ENCODE measurements at regions not wholly inside any gene's neighbourhood (a gene's known extent, or its start where the extent isn't known, plus 50 kb on each side); places are given as distances from the start of the nearest gene placed in this dataset.
"Not testable (repeated sequence)": the region's sequence is repeated elsewhere in the genome, so short reads cannot be mapped to it uniquely, and the experiment has no call there.

DNA sequence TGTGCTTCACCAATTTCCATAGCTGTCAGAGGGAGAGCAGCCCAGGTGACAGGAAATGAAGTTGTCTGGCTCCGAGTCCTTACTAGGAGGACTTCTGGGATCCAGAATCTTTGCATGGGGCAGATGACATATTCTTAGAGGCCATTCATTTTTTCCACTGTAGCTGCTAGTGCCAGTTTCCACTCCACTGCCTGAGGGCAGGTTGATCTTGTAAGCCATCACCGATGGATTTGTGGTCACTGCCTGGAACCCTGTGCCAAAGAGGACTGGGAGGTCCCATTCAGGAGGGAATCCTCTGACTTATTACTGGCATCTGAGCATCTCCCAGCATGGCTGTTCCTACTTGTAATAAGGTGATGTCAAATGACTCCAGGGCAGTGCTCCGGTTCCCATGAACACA, 144.1 kb upstream of the KCNJ18 start:
- no peak for TF ChIP-seq SP1 (IDR thresholded peaks at IDR 0.05)
- no peak for TF ChIP-seq YY1 (IDR thresholded peaks at IDR 0.05)
- TF ChIP-seq, protein P1, sequence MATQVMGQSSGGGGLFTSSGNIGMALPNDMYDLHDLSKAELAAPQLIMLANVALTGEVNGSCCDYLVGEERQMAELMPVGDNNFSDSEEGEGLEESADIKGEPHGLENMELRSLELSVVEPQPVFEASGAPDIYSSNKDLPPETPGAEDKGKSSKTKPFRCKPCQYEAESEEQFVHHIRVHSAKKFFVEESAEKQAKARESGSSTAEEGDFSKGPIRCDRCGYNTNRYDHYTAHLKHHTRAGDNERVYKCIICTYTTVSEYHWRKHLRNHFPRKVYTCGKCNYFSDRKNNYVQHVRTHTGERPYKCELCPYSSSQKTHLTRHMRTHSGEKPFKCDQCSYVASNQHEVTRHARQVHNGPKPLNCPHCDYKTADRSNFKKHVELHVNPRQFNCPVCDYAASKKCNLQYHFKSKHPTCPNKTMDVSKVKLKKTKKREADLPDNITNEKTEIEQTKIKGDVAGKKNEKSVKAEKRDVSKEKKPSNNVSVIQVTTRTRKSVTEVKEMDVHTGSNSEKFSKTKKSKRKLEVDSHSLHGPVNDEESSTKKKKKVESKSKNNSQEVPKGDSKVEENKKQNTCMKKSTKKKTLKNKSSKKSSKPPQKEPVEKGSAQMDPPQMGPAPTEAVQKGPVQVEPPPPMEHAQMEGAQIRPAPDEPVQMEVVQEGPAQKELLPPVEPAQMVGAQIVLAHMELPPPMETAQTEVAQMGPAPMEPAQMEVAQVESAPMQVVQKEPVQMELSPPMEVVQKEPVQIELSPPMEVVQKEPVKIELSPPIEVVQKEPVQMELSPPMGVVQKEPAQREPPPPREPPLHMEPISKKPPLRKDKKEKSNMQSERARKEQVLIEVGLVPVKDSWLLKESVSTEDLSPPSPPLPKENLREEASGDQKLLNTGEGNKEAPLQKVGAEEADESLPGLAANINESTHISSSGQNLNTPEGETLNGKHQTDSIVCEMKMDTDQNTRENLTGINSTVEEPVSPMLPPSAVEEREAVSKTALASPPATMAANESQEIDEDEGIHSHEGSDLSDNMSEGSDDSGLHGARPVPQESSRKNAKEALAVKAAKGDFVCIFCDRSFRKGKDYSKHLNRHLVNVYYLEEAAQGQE (IDR thresholded peaks at IDR 0.05): no peak
- TF ChIP-seq MAX (IDR thresholded peaks at IDR 0.05): no peak
- no peak for TF ChIP-seq GABPA (IDR thresholded peaks at IDR 0.05 in 1 of 2, conservative IDR thresholded peaks at IDR 0.05 in 1 of 2)
- TF ChIP-seq TAF1 (conservative IDR thresholded peaks at IDR 0.05): no peak
- TF ChIP-seq, protein P2, sequence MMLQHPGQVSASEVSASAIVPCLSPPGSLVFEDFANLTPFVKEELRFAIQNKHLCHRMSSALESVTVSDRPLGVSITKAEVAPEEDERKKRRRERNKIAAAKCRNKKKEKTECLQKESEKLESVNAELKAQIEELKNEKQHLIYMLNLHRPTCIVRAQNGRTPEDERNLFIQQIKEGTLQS (IDR thresholded peaks at IDR 0.05): no peak
- TF ChIP-seq EGR1 (IDR thresholded peaks at IDR 0.05; ENCODE audit: low read depth in 2 of 2): no peak
- TF ChIP-seq FOXA1 (IDR thresholded peaks at IDR 0.05): no peak
- TF ChIP-seq JUND (IDR thresholded peaks at IDR 0.05): no peak
- Histone ChIP-seq H3K4me1 (ENCODE audit: control insufficient read depth in 4 of 4, insufficient read depth in 4 of 4, low read length in 3 of 4) (peaks cover 0 to 13% (median 8%) of the 10 kb centered on the region in 4 donors), H3K27ac (ENCODE audit: low read depth in 1 of 2, low read length in 2 of 2) (no peak overlapping the region), H3K9ac (ENCODE audit: low read depth in 1 of 2, low read length in 2 of 2) (no peak overlapping the region), H3K27me3 (ENCODE audit: control insufficient read depth in 4 of 4, insufficient read depth in 4 of 4, low read length in 3 of 4) (no peaks in the 10 kb centered on the region), H3K9me3 (ENCODE audit: control insufficient read depth in 4 of 4, low read length in 3 of 4) (no peaks in the 10 kb centered on the region), H3K4me3 (ENCODE audit: low read depth in 1 of 3, low read length in 3 of 3) (no peak overlapping the region), H3K36me3 (ENCODE audit: control insufficient read depth in 4 of 4, insufficient read depth in 3 of 4, low read depth in 1 of 4, low read length in 3 of 4) (no peaks in the 10 kb centered on the region)
- 96% methylated on average over 3 of the region's 3 CpGs for WGBS
- no peak for DNase-seq (ENCODE audit: low spot score)

GRCh38 chr17:21549107-21549687, 143.1 kb upstream of the KCNJ18 start:
- no peaks in the 10 kb centered on the region for H3K36me3 ChIP-seq (ENCODE audit: control insufficient read depth in 4 of 4, insufficient read depth in 3 of 4, low read depth in 1 of 4, low read length in 3 of 4)
- DNase-seq (ENCODE audit: low spot score): no peak
- H3K27me3 ChIP-seq (ENCODE audit: control insufficient read depth in 4 of 4, insufficient read depth in 4 of 4, low read length in 3 of 4): no peaks in the 10 kb centered on the region
- no peak overlapping the region for H3K4me3 ChIP-seq (ENCODE audit: low read depth in 1 of 3, low read length in 3 of 3)
- 91% methylated on average over 1 of the region's 1 CpG for WGBS
- H3K27ac ChIP-seq (ENCODE audit: low read depth in 1 of 2, low read length in 2 of 2): no peak overlapping the region
- H3K9ac ChIP-seq (ENCODE audit: low read depth in 1 of 2, low read length in 2 of 2): no peak overlapping the region
- TF ChIP-seq TAF1 (conservative IDR thresholded peaks at IDR 0.05) (no peak), MAX (IDR thresholded peaks at IDR 0.05) (no peak), HNF4G (IDR thresholded peaks at IDR 0.05) (no peak), JUND (IDR thresholded peaks at IDR 0.05) (no peak), RAD21 (IDR thresholded peaks at IDR 0.05) (no peak), FOXA2 (IDR thresholded peaks at IDR 0.05) (no peak)
- TF ChIP-seq, protein P2 (IDR thresholded peaks at IDR 0.05): no peak
- peaks cover 0 to 13% (median 8%) of the 10 kb centered on the region in 4 donors for H3K4me1 ChIP-seq (ENCODE audit: control insufficient read depth in 4 of 4, insufficient read depth in 4 of 4, low read length in 3 of 4)
- no peaks in the 10 kb centered on the region for H3K9me3 ChIP-seq (ENCODE audit: control insufficient read depth in 4 of 4, low read length in 3 of 4)

DNA sequence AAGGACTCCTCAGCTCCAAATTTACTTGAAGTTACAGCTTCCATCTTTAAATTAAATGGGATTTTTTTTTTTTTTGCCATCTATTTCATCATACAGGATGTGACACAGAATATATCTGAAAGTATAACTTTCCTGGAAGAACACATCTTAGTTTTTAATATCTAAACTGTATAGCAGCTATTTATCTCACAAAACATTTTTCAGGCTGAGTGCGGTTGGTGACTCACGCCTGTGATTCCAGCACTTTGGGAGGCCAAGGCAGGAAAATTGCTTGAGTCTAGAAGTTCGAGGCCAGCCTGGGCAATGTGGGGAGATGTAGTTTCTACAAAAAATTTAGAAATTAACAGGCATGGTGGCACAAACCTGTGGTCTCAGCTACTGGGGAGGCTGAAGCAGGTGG, 142.3 kb upstream of the KCNJ18 start:
- DNase-seq (ENCODE audit: low spot score); H3K9me3 ChIP-seq (ENCODE audit: control insufficient read depth in 4 of 4, low read length in 3 of 4); H3K27me3 ChIP-seq (ENCODE audit: control insufficient read depth in 4 of 4, insufficient read depth in 4 of 4, low read length in 3 of 4); H3K27ac ChIP-seq (ENCODE audit: low read depth in 1 of 2, low read length in 2 of 2); H3K4me3 ChIP-seq (ENCODE audit: low read depth in 1 of 3, low read length in 3 of 3); H3K36me3 ChIP-seq (ENCODE audit: control insufficient read depth in 4 of 4, insufficient read depth in 3 of 4, low read depth in 1 of 4, low read length in 3 of 4); H3K9ac ChIP-seq (ENCODE audit: low read depth in 1 of 2, low read length in 2 of 2): not testable (repeated sequence)
- H3K4me1 ChIP-seq (ENCODE audit: control insufficient read depth in 4 of 4, insufficient read depth in 4 of 4, low read length in 3 of 4): peaks cover 0 to 13% (median 8%) of the 10 kb centered on the region in 4 donors
- WGBS: 97% methylated on average over 3 of the region's 3 CpGs
